GM12873 (cell line): ENCODE measurements at regions not wholly inside any gene's neighbourhood (a gene's known extent, or its start where the extent isn't known, plus 50 kb on each side); places are given as distances from the start of the nearest gene placed in this dataset.

Source experiments
- TF ChIP-seq, protein P1 (sequence below): IDR thresholded peaks from 2 replicates; pipeline ENCODE4 v1.5.1; 2012; ENCODE audit warnings: low read depth, mild to moderate bottlenecking, moderate library complexity, low read length, control low read depth; ENCODE audit not compliant: insufficient read depth; ENCODE audit errors: missing control alignments

DNA sequence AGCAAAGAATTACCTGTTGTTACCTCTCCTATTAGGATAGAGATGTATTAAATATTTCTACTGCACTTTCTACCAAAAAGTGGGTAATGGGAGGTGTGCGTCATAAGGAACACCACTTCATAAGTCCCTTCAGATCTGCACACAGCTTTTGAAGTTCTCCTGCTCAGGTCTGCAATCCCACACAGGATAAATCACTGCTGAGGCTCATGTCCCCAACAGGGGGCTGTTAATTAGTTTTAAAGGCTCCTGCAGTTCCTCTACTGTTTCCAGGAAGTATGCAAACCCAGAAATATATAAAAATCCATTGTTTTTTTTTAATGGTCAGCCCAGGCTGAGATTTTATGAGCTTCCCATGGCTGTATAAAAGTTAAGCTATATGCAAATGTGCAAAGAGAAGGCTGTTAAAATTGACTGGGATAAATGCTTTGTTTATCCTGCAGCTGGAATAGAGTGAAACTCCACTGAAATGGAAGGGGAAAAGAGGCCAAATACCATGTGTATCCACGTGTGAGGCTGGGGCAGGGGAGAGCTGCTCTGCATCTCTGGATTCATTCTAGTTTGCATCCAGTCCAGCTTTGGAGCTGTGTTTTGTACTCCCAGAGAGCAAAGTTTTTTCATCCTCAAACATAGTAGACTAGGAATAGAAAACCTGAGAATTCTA is 903.7 kb downstream of the TDRD15 start:
- TF ChIP-seq, protein P1, sequence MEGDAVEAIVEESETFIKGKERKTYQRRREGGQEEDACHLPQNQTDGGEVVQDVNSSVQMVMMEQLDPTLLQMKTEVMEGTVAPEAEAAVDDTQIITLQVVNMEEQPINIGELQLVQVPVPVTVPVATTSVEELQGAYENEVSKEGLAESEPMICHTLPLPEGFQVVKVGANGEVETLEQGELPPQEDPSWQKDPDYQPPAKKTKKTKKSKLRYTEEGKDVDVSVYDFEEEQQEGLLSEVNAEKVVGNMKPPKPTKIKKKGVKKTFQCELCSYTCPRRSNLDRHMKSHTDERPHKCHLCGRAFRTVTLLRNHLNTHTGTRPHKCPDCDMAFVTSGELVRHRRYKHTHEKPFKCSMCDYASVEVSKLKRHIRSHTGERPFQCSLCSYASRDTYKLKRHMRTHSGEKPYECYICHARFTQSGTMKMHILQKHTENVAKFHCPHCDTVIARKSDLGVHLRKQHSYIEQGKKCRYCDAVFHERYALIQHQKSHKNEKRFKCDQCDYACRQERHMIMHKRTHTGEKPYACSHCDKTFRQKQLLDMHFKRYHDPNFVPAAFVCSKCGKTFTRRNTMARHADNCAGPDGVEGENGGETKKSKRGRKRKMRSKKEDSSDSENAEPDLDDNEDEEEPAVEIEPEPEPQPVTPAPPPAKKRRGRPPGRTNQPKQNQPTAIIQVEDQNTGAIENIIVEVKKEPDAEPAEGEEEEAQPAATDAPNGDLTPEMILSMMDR, result no peak

DNA sequence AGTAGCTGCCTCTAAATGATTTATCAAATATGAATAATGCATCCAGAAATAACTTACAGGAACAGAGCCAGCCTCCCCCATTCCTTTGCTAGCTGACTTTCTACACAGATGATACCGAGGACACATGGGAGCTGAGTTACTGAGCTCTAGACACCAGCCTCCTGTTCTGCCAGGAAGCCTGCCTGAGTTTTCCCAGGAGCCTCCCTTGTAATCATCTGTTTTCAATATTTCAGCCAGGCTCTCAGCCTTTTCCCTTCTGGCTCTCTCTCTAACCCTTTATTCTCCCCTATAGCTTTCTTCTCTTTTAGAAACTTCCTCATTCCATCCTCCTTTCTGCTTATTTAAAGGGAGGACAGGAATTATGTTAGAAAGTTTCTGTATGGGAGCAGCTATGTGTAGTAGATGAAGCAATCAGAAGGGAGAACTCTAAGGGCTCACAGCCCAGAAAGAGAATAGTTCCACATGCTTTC is 911.6 kb downstream of the TDRD15 start:
- TF ChIP-seq, protein P1, result no peak

DNA sequence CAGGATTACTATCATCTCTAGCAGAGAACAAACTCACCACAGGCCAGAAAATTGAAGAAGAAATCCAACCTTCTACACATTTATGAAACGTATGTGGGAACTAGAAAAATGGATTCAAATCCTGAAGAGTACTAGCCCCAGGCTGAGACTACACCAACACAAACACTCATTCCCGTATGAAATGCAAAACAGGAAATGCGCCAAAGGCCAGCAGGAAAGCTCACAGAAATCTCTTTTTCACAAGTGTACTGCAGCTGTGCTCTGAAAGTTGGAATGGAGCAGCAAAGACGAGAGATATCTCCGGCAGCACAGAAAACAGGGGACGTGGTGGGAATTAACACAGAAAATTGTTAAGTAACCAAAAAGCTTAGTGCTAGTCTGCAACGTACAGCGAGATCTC is 913.5 kb downstream of the TDRD15 start:
- TF ChIP-seq, protein P1, result no peak

DNA sequence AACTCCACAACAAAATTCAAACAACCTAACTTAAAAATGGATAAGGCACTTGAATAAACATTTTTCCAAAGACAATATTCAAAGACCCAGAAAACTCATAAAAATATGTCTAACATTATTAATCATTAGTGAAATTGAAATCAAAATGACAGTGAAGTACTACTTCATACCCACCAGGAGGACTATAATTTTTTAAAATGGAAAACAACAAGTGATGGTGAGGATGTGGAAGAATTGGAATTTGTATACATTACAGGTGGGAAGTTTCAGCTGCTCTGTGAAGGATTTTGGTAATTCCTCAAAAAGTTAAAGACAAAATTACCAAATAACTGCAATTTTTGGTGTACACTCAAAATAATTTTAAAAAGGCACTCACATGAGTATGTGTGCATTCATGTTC is 920.0 kb downstream of the TDRD15 start:
- TF ChIP-seq, protein P1, result no peak

DNA sequence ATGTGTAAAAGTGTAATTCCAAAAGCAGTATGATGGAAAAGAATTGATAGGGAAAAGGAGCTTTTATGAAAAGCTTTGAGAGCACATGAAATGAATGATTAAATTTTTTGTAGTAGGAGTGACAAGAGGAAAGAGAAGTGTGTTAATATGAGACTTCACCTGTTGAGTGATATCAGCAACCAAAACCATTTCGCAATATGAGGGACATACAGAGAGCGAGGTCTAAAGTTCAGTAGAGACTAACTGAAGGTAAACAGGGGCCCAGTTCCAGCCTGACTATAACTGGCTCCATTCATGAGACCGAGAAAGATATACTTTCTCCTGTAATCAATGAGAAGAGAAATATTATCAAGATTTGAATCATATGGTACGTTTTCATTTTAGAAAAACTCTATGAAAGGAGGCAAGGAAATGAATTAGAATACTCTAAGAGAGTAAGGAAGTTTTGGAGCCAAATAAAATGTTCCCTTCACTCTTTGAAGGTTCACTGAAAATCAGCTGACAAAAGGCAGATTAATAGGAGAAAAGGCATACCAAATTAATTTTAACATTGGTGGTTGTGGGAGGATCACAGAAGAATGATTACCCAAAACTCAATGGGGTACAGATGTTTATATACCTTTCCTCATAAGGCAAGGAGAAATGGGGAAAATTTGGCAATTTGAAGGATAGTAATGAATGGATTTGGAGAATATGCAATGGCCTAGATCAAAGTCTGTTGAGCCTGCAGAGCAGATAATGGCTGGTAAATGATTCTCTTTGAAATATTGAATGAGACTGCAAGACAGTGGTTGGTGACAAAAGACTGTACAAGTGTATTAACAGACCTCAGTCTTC is 932.2 kb downstream of the TDRD15 start:
- TF ChIP-seq, protein P1, result no peak

DNA sequence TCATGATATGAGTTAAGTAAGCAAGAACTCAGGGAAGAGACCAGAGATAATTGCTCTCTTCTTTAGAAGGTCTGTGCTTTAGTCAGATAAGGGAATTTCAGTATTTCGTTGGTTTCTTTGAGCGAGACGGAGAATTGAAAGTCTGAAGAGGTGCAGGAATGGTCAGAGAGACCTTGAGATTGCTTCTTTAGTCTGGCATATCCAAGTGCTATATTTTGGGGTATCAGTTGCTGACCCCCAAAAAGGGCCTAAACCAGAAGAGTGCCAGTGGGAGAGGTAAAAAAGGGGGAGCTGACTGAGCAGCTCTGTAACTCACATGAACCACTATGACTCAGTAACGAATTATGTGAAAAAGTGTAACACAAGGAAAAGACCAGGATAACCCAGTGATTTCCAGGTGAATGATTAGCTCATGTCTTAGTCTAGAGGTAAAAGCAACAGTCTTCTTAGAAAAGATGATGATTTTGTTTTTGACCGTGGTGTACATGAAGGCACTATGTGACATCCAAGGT is 932.9 kb downstream of the TDRD15 start:
- TF ChIP-seq, protein P1, result no peak

DNA sequence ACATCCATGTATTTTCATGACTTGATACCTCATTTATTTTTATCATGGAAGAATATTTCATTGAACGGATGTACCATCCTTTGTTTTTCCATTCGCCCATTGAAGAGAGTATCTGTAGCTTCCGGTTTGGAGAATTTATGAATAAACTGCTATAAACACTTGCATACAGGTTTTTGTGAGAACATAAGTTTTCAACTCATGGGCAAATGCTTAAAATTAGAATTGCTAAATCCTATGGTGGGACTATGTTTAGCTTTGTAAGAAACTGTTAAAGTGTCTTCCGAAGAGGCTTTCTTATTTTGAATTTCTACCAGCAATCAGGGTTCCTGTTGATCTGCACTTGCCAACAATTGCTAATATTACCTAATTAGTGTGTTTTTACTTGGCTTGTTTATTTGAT is 938.9 kb downstream of the TDRD15 start:
- TF ChIP-seq, protein P1, result no peak
